ENCODE measurements at regions not wholly inside any gene's neighbourhood (a gene's known extent, or its start where the extent isn't known, plus 50 kb on each side); places are given as distances from the start of the nearest gene placed in this dataset.
"Not testable (repeated sequence)": the region's sequence is repeated elsewhere in the genome, so short reads cannot be mapped to it uniquely, and the experiment has no call there.

GRCh38 chr1:38183096-38183495 is 136.5 kb upstream of the POU3F1 start:
- no peaks in the 10 kb centered on the region for H3K27me3 ChIP-seq (ENCODE audit: control insufficient read depth, insufficient read depth, low read length)
- H3K4me1 ChIP-seq (ENCODE audit: control insufficient read depth, insufficient read depth, low read length): peaks cover 14% of the 10 kb centered on the region
- peak overlapping the region; percentile 74; the same call in 1 of the 2 replicates for H3K27ac ChIP-seq (ENCODE audit: low read depth, low read length)
- 0 out of 2 replicates have a peak overlapping the region, but pooled peaks have one; percentile 15 for H3K4me3 ChIP-seq (ENCODE audit: low read depth, low read length)
- H3K36me3 ChIP-seq (ENCODE audit: control insufficient read depth, insufficient read depth, low read length): no peaks in the 10 kb centered on the region
- H3K9me3 ChIP-seq (ENCODE audit: control insufficient read depth, insufficient read depth, low read depth, low read length): peaks cover 13% of the 10 kb centered on the region
- H3K9ac ChIP-seq (ENCODE audit: low read length): peak overlapping the region; percentile 38

GRCh38 chr1:38180388-38180787 is 133.8 kb upstream of the POU3F1 start:
- H3K9ac ChIP-seq (ENCODE audit: low read length); H3K36me3 ChIP-seq (ENCODE audit: control insufficient read depth, insufficient read depth, low read length); H3K4me3 ChIP-seq (ENCODE audit: low read depth, low read length); H3K27ac ChIP-seq (ENCODE audit: low read depth, low read length); H3K27me3 ChIP-seq (ENCODE audit: control insufficient read depth, insufficient read depth, low read length): not testable (repeated sequence)
- Histone ChIP-seq H3K4me1 (ENCODE audit: control insufficient read depth, insufficient read depth, low read length) (peaks cover 14% of the 10 kb centered on the region), H3K9me3 (ENCODE audit: control insufficient read depth, insufficient read depth, low read depth, low read length) (peaks cover 13% of the 10 kb centered on the region)

GRCh38 chr1:38179483-38179882 is 132.9 kb upstream of the POU3F1 start:
- Histone ChIP-seq H3K4me1 (ENCODE audit: control insufficient read depth, insufficient read depth, low read length) (peaks cover 14% of the 10 kb centered on the region), H3K27ac (ENCODE audit: low read depth, low read length) (no peak overlapping the region), H3K9me3 (ENCODE audit: control insufficient read depth, insufficient read depth, low read depth, low read length) (peaks cover 13% of the 10 kb centered on the region), H3K9ac (ENCODE audit: low read length) (no peak overlapping the region), H3K36me3 (ENCODE audit: control insufficient read depth, insufficient read depth, low read length) (no peaks in the 10 kb centered on the region), H3K4me3 (ENCODE audit: low read depth, low read length) (no peak overlapping the region), H3K27me3 (ENCODE audit: control insufficient read depth, insufficient read depth, low read length) (no peaks in the 10 kb centered on the region)

GRCh38 chr1:38178216-38178615 is 131.6 kb upstream of the POU3F1 start:
- Histone ChIP-seq H3K27me3 (ENCODE audit: control insufficient read depth, insufficient read depth, low read length) (no peaks in the 10 kb centered on the region), H3K36me3 (ENCODE audit: control insufficient read depth, insufficient read depth, low read length) (no peaks in the 10 kb centered on the region), H3K4me1 (ENCODE audit: control insufficient read depth, insufficient read depth, low read length) (peaks cover 12% of the 10 kb centered on the region), H3K9me3 (ENCODE audit: control insufficient read depth, insufficient read depth, low read depth, low read length) (peaks cover 13% of the 10 kb centered on the region), H3K4me3 (ENCODE audit: low read depth, low read length) (no peak overlapping the region), H3K9ac (ENCODE audit: low read length) (no peak overlapping the region), H3K27ac (ENCODE audit: low read depth, low read length) (no peak overlapping the region)

- Histone ChIP-seq H3K36me3 (ENCODE audit: control insufficient read depth, insufficient read depth, low read length) (no peaks in the 10 kb centered on the region), H3K9me3 (ENCODE audit: control insufficient read depth, insufficient read depth, low read depth, low read length) (peaks cover 3% of the 10 kb centered on the region; the same call in 1 of the 2 replicates), H3K27me3 (ENCODE audit: control insufficient read depth, insufficient read depth, low read length) (no peaks in the 10 kb centered on the region), H3K27ac (ENCODE audit: low read depth, low read length) (no peak overlapping the region), H3K4me1 (ENCODE audit: control insufficient read depth, insufficient read depth, low read length) (no peaks in the 10 kb centered on the region; the same call in 1 of the 2 replicates), H3K4me3 (ENCODE audit: low read depth, low read length) (no peak overlapping the region), H3K9ac (ENCODE audit: low read length) (no peak overlapping the region)
Measured at GRCh38 chr1:38175121-38175520, 128.5 kb upstream of the POU3F1 start.

- H3K4me3 ChIP-seq (ENCODE audit: low read depth, low read length): no peak overlapping the region
- no peaks in the 10 kb centered on the region for H3K27me3 ChIP-seq (ENCODE audit: control insufficient read depth, insufficient read depth, low read length)
- H3K27ac ChIP-seq (ENCODE audit: low read depth, low read length): no peak overlapping the region
- H3K36me3 ChIP-seq (ENCODE audit: control insufficient read depth, insufficient read depth, low read length): no peaks in the 10 kb centered on the region
- H3K9me3 ChIP-seq (ENCODE audit: control insufficient read depth, insufficient read depth, low read depth, low read length): no peaks in the 10 kb centered on the region
- no peaks in the 10 kb centered on the region; the same call in 1 of the 2 replicates for H3K4me1 ChIP-seq (ENCODE audit: control insufficient read depth, insufficient read depth, low read length)
- no peak overlapping the region for H3K9ac ChIP-seq (ENCODE audit: low read length)
Measured at GRCh38 chr1:38173848-38174247, 127.3 kb upstream of the POU3F1 start.

- Histone ChIP-seq H3K9ac (ENCODE audit: low read length) (no peak overlapping the region), H3K36me3 (ENCODE audit: control insufficient read depth, insufficient read depth, low read length) (no peaks in the 10 kb centered on the region), H3K4me1 (ENCODE audit: control insufficient read depth, insufficient read depth, low read length) (no peaks in the 10 kb centered on the region; the same call in 1 of the 2 replicates), H3K27me3 (ENCODE audit: control insufficient read depth, insufficient read depth, low read length) (no peaks in the 10 kb centered on the region), H3K27ac (ENCODE audit: low read depth, low read length) (no peak overlapping the region), H3K9me3 (ENCODE audit: control insufficient read depth, insufficient read depth, low read depth, low read length) (no peaks in the 10 kb centered on the region), H3K4me3 (ENCODE audit: low read depth, low read length) (no peak overlapping the region)
Measured at GRCh38 chr1:38173157-38173831, 126.7 kb upstream of the POU3F1 start.

- no peaks in the 10 kb centered on the region for H3K27me3 ChIP-seq (ENCODE audit: control insufficient read depth, insufficient read depth, low read length)
- no peaks in the 10 kb centered on the region for H3K4me1 ChIP-seq (ENCODE audit: control insufficient read depth, insufficient read depth, low read length)
- H3K4me3 ChIP-seq (ENCODE audit: low read depth, low read length): no peak overlapping the region
- no peak overlapping the region for H3K9ac ChIP-seq (ENCODE audit: low read length)
- H3K27ac ChIP-seq (ENCODE audit: low read depth, low read length): no peak overlapping the region
- no peaks in the 10 kb centered on the region for H3K9me3 ChIP-seq (ENCODE audit: control insufficient read depth, insufficient read depth, low read depth, low read length)
- no peaks in the 10 kb centered on the region for H3K36me3 ChIP-seq (ENCODE audit: control insufficient read depth, insufficient read depth, low read length)
Measured at GRCh38 chr1:38169121-38169520, 122.5 kb upstream of the POU3F1 start.

GRCh38 chr1:38168365-38168764 is 121.8 kb upstream of the POU3F1 start:
- no peak overlapping the region for H3K9ac ChIP-seq (ENCODE audit: low read length)
- H3K36me3 ChIP-seq (ENCODE audit: control insufficient read depth, insufficient read depth, low read length): no peaks in the 10 kb centered on the region
- no peak overlapping the region for H3K4me3 ChIP-seq (ENCODE audit: low read depth, low read length)
- H3K27me3 ChIP-seq (ENCODE audit: control insufficient read depth, insufficient read depth, low read length): no peaks in the 10 kb centered on the region
- no peaks in the 10 kb centered on the region for H3K4me1 ChIP-seq (ENCODE audit: control insufficient read depth, insufficient read depth, low read length)
- H3K9me3 ChIP-seq (ENCODE audit: control insufficient read depth, insufficient read depth, low read depth, low read length): no peaks in the 10 kb centered on the region
- no peak overlapping the region for H3K27ac ChIP-seq (ENCODE audit: low read depth, low read length)

GRCh38 chr1:38166461-38166860 is 119.9 kb upstream of the POU3F1 start:
- H3K9ac ChIP-seq (ENCODE audit: low read length): no peak overlapping the region
- H3K4me3 ChIP-seq (ENCODE audit: low read depth, low read length): no peak overlapping the region
- H3K4me1 ChIP-seq (ENCODE audit: control insufficient read depth, insufficient read depth, low read length): no peaks in the 10 kb centered on the region
- no peaks in the 10 kb centered on the region for H3K9me3 ChIP-seq (ENCODE audit: control insufficient read depth, insufficient read depth, low read depth, low read length)
- no peak overlapping the region for H3K27ac ChIP-seq (ENCODE audit: low read depth, low read length)
- H3K36me3 ChIP-seq (ENCODE audit: control insufficient read depth, insufficient read depth, low read length): no peaks in the 10 kb centered on the region
- no peaks in the 10 kb centered on the region for H3K27me3 ChIP-seq (ENCODE audit: control insufficient read depth, insufficient read depth, low read length)

GRCh38 chr1:38153778-38154470 is 107.3 kb upstream of the POU3F1 start:
- H3K36me3 ChIP-seq (ENCODE audit: control insufficient read depth, insufficient read depth, low read length): no peaks in the 10 kb centered on the region
- H3K4me3 ChIP-seq (ENCODE audit: low read depth, low read length): no peak overlapping the region
- H3K4me1 ChIP-seq (ENCODE audit: control insufficient read depth, insufficient read depth, low read length): peaks cover 14% of the 10 kb centered on the region
- H3K27ac ChIP-seq (ENCODE audit: low read depth, low read length): no peak overlapping the region
- H3K9ac ChIP-seq (ENCODE audit: low read length): no peak overlapping the region
- H3K9me3 ChIP-seq (ENCODE audit: control insufficient read depth, insufficient read depth, low read depth, low read length): no peaks in the 10 kb centered on the region; the same call in 1 of the 2 replicates
- H3K27me3 ChIP-seq (ENCODE audit: control insufficient read depth, insufficient read depth, low read length): no peaks in the 10 kb centered on the region
